ENCODE measurements at regions not wholly inside any gene's neighbourhood (a gene's known extent, or its start where the extent isn't known, plus 50 kb on each side); places are given as distances from the start of the nearest gene placed in this dataset.

DNA sequence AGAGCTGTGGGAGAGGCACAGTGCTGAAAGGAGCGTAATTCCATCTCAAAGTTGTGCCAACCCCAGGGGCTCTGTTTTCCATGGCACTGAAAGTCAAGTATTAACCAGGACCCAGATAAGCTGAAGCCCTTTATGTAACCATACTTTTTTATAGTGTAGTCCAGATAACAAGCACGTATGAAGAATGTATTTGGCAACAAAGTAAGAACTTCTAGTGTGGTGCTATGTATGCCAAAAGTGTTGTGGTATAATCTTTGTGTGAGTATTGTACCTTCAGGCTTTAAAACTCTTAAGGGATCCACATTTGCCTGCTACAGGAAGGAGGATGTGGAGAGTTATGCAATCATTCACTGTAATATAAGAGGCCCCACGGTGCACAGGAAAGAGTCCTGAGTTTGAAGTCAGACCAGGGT lies 129.4 kb downstream of the IBTK start:
- no peak for ATAC-seq
- peaks cover 3 to 11% of the 10 kb centered on the region in 2 donors for H3K9me3 Mint-ChIP-seq

DNA sequence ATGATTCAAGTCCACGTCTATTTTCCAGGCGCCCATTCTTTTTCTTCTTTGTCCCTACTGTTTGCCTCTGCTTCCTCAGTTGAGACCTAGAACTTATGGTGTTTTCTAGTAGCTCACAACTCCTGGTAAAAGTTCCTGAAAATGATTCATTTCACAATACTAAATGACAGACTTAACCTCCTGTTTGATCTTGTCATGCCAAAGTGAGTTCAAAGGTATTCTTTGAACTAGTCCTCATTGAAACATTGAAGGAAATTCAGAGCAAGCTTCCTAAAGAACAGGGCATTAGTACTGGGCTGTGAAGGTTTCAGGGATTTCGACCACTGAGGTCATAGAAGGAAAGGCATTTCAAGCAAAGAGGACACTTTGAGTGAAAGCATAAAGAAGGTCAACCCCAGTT lies 132.8 kb downstream of the IBTK start:
- no peaks in the 10 kb centered on the region for H3K4me1 ChIP-seq (ENCODE audit: control insufficient read depth, insufficient read depth, low read length)
- H3K27me3 Mint-ChIP-seq (ENCODE audit: low read depth in 2 of 2): no peaks in the 10 kb centered on the region
- TF ChIP-seq, protein P1, sequence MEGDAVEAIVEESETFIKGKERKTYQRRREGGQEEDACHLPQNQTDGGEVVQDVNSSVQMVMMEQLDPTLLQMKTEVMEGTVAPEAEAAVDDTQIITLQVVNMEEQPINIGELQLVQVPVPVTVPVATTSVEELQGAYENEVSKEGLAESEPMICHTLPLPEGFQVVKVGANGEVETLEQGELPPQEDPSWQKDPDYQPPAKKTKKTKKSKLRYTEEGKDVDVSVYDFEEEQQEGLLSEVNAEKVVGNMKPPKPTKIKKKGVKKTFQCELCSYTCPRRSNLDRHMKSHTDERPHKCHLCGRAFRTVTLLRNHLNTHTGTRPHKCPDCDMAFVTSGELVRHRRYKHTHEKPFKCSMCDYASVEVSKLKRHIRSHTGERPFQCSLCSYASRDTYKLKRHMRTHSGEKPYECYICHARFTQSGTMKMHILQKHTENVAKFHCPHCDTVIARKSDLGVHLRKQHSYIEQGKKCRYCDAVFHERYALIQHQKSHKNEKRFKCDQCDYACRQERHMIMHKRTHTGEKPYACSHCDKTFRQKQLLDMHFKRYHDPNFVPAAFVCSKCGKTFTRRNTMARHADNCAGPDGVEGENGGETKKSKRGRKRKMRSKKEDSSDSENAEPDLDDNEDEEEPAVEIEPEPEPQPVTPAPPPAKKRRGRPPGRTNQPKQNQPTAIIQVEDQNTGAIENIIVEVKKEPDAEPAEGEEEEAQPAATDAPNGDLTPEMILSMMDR (IDR thresholded peaks at IDR 0.05): no peak
- no peak overlapping the region for H3K27ac ChIP-seq (ENCODE audit: low read length)
- DNase-seq: no peak
- no peaks in the 10 kb centered on the region for H3K27me3 ChIP-seq (ENCODE audit: control insufficient read depth, insufficient read depth, low read length)
- H3K36me3 ChIP-seq (ENCODE audit: control insufficient read depth, insufficient read depth, low read length): no peaks in the 10 kb centered on the region
- no peak overlapping the region for H3K4me3 Mint-ChIP-seq
- H3K4me3 ChIP-seq (ENCODE audit: low read length): no peak overlapping the region
- no peaks in the 10 kb centered on the region for H3K4me1 Mint-ChIP-seq
- 79% methylated on average over 3 of the region's 3 CpGs for WGBS (ENCODE audit: insufficient coverage)
- H3K9me3 ChIP-seq (ENCODE audit: control insufficient read depth, insufficient read depth, low read length): no peaks in the 10 kb centered on the region
- intact Hi-C loops (cut with micrococcal nuclease): no loop called here
- H3K9me3 Mint-ChIP-seq: peaks cover 3 to 11% of the 10 kb centered on the region in 2 donors
- H3K36me3 Mint-ChIP-seq: no peaks in the 10 kb centered on the region
- no peak overlapping the region for H3K27ac Mint-ChIP-seq
- ATAC-seq: no peak

More for the DNA sequence above, 129.4 kb downstream of the IBTK start:
- TF ChIP-seq, protein P1 (IDR thresholded peaks at IDR 0.05): no peak
- intact Hi-C loops (cut with micrococcal nuclease): no loop called here
- no peaks in the 10 kb centered on the region for H3K36me3 Mint-ChIP-seq
- DNase-seq: no peak
- no peak overlapping the region for H3K4me3 ChIP-seq (ENCODE audit: low read length)
- no peak overlapping the region for H3K4me3 Mint-ChIP-seq
- no peaks in the 10 kb centered on the region for H3K4me1 Mint-ChIP-seq
- H3K27ac ChIP-seq (ENCODE audit: low read length): no peak overlapping the region
- H3K27me3 Mint-ChIP-seq (ENCODE audit: low read depth in 2 of 2): no peaks in the 10 kb centered on the region
- no peak overlapping the region for H3K27ac Mint-ChIP-seq
- no peaks in the 10 kb centered on the region for H3K27me3 ChIP-seq (ENCODE audit: control insufficient read depth, insufficient read depth, low read length)
- H3K9me3 ChIP-seq (ENCODE audit: control insufficient read depth, insufficient read depth, low read length): no peaks in the 10 kb centered on the region
- H3K4me1 ChIP-seq (ENCODE audit: control insufficient read depth, insufficient read depth, low read length): no peaks in the 10 kb centered on the region
- 54% methylated on average over 2 of the region's 3 CpGs for WGBS (ENCODE audit: insufficient coverage)
- no peaks in the 10 kb centered on the region for H3K36me3 ChIP-seq (ENCODE audit: control insufficient read depth, insufficient read depth, low read length)

DNA sequence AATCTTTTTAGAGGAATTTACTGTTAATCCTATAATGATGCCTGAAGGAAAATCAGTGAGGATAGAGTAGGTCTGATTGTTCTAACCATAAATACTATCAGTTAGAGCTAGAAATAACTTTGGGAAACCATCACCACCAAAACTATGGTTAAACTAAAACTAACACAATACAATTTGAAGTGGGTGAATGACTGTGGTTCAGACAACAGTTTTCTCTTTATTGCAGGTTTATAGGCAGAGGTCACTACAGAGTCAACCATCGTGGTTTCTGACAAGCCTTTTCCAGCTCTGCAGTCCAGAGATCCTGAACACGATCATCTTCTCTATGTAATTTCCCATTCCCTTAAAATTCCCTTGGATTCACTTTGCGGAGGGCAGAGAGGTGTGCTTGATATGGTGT lies 134.3 kb downstream of the IBTK start:
- Histone ChIP-seq H3K27me3 (ENCODE audit: control insufficient read depth, insufficient read depth, low read length) (no peaks in the 10 kb centered on the region), H3K4me1 (ENCODE audit: control insufficient read depth, insufficient read depth, low read length) (no peaks in the 10 kb centered on the region), H3K9me3 (ENCODE audit: control insufficient read depth, insufficient read depth, low read length) (no peaks in the 10 kb centered on the region), H3K36me3 (ENCODE audit: control insufficient read depth, insufficient read depth, low read length) (no peaks in the 10 kb centered on the region), H3K4me3 (ENCODE audit: low read length) (no peak overlapping the region), H3K27ac (ENCODE audit: low read length) (no peak overlapping the region)
- Mint-ChIP-seq H3K4me1 (no peaks in the 10 kb centered on the region), H3K27me3 (ENCODE audit: low read depth in 2 of 2) (no peaks in the 10 kb centered on the region), H3K4me3 (no peak overlapping the region), H3K27ac (no peak overlapping the region), H3K36me3 (no peaks in the 10 kb centered on the region), H3K9me3 (peaks cover 3 to 5% of the 10 kb centered on the region in 2 donors)
- no peak for ATAC-seq
- 86% methylated on average over 3 of the region's 3 CpGs for WGBS (ENCODE audit: insufficient coverage)
- intact Hi-C loops (cut with micrococcal nuclease): no loop called here
- no peak for DNase-seq
- TF ChIP-seq, protein P1 (IDR thresholded peaks at IDR 0.05): no peak

DNA sequence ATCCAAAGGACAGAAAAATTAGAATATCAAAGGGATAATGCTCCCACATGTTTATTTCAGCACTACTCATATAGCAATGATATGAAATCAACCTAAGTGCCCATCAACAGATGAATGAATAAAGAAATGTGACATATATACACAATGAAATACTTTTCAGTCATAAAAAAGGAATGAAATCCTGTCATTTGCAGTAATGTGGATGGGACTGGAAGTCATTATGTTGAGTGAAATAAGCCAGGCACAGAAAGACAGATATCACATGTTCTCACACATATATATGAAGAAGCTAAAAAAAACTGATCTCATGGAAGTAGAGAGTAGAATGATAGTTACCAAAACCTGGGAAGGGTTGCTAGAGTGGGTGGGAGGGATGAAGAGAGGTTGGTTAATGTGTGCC lies 135.7 kb downstream of the IBTK start:
- no peaks in the 10 kb centered on the region for H3K4me1 Mint-ChIP-seq
- DNase-seq: no peak
- no peak for ATAC-seq
- H3K27me3 Mint-ChIP-seq (ENCODE audit: low read depth in 2 of 2): no peaks in the 10 kb centered on the region
- Histone ChIP-seq H3K4me1 (ENCODE audit: control insufficient read depth, insufficient read depth, low read length) (no peaks in the 10 kb centered on the region), H3K27ac (ENCODE audit: low read length) (no peak overlapping the region), H3K27me3 (ENCODE audit: control insufficient read depth, insufficient read depth, low read length) (no peaks in the 10 kb centered on the region), H3K36me3 (ENCODE audit: control insufficient read depth, insufficient read depth, low read length) (no peaks in the 10 kb centered on the region), H3K4me3 (ENCODE audit: low read length) (no peak overlapping the region), H3K9me3 (ENCODE audit: control insufficient read depth, insufficient read depth, low read length) (no peaks in the 10 kb centered on the region)
- no peak overlapping the region for H3K4me3 Mint-ChIP-seq
- TF ChIP-seq, protein P1 (IDR thresholded peaks at IDR 0.05): no peak
- intact Hi-C loops (cut with micrococcal nuclease): no loop called here
- H3K9me3 Mint-ChIP-seq: peaks cover 3 to 9% of the 10 kb centered on the region in 2 donors
- no peak overlapping the region for H3K27ac Mint-ChIP-seq
- H3K36me3 Mint-ChIP-seq: no peaks in the 10 kb centered on the region
